ENCODE measurements at regions not wholly inside any gene's neighbourhood (a gene's known extent, or its start where the extent isn't known, plus 50 kb on each side); places are given as distances from the start of the nearest gene placed in this dataset.
"Not testable (repeated sequence)": the region's sequence is repeated elsewhere in the genome, so short reads cannot be mapped to it uniquely, and the experiment has no call there.

GRCh38 chr7:50251765-50252164 lies 52.8 kb upstream of the IKZF1 start:
- POLR2A ChIA-PET = no interaction called here
- CTCF ChIA-PET = interaction anchor here (1.1 to 1.5 kb wide), 2 partner anchors 24 to 39 kb away, joined by 3 to 4 read pairs; no protein-coding TSS in a partner anchor

- ChIA-PET POLR2A (no interaction called here), CTCF (no interaction called here)
Observed at GRCh38 chr7:50246551-50246950, 58.0 kb upstream of the IKZF1 start.

- CTCF ChIA-PET, POLR2A ChIA-PET: not testable (repeated sequence)
Observed at GRCh38 chr7:50242111-50242510, 62.4 kb upstream of the IKZF1 start.

- CTCF ChIA-PET, POLR2A ChIA-PET: not testable (repeated sequence)
Observed at GRCh38 chr7:50240699-50241098, 63.8 kb upstream of the IKZF1 start.

- ChIA-PET POLR2A (no interaction called here), CTCF (interaction anchor here (0.8 to 1.6 kb wide), 6 partner anchors 15 to 69 kb away, joined by 3 to 4 read pairs (median 3); no protein-coding TSS in a partner anchor)
Observed at GRCh38 chr7:50229964-50230363, 74.6 kb upstream of the IKZF1 start.

- ChIA-PET POLR2A (interaction anchor here (1.4 kb wide), 1 partner anchor 39 kb away, joined by 5 read pairs; no protein-coding TSS in a partner anchor), CTCF (interaction anchor here (1.2 to 1.5 kb wide), 3 partner anchors 23 to 65 kb away, joined by 3 to 4 read pairs (median 4); no protein-coding TSS in a partner anchor)
Observed at GRCh38 chr7:50228148-50228547, 76.4 kb upstream of the IKZF1 start.

GRCh38 chr7:50227726-50228125 lies 76.8 kb upstream of the IKZF1 start:
- ChIA-PET POLR2A (interaction anchor here (1.4 kb wide), 1 partner anchor 40 kb away, joined by 5 read pairs; no protein-coding TSS in a partner anchor), CTCF (interaction anchor here (0.9 to 1.5 kb wide), 7 partner anchors 14 to 140 kb away, joined by 3 to 4 read pairs (median 3); no protein-coding TSS in a partner anchor)

- CTCF ChIA-PET = interaction anchor here (0.9 to 1.3 kb wide), 4 partner anchors 16 to 91 kb away, joined by 3 to 4 read pairs (median 3); no protein-coding TSS in a partner anchor
- POLR2A ChIA-PET = interaction anchor here (1.4 kb wide), 1 partner anchor 41 kb away, joined by 5 read pairs; no protein-coding TSS in a partner anchor
Observed at GRCh38 chr7:50226669-50227068, 77.8 kb upstream of the IKZF1 start.

GRCh38 chr7:50226145-50226544 lies 78.4 kb upstream of the IKZF1 start:
- ChIA-PET POLR2A (no interaction called here), CTCF (interaction anchor here (1.0 to 1.3 kb wide), 3 partner anchors 15 to 91 kb away, joined by 3 to 4 read pairs (median 3); no protein-coding TSS in a partner anchor)

GRCh38 chr7:50221433-50221832 lies 83.1 kb upstream of the IKZF1 start:
- POLR2A ChIA-PET = interaction anchor here (0.6 kb wide), 1 partner anchor 29 kb away, joined by 3 read pairs; no protein-coding TSS in a partner anchor
- CTCF ChIA-PET = interaction anchor here (0.7 kb wide), 1 partner anchor 104 kb away, joined by 3 read pairs; no protein-coding TSS in a partner anchor

GRCh38 chr7:50221028-50221427 lies 83.5 kb upstream of the IKZF1 start:
- POLR2A ChIA-PET = no interaction called here
- CTCF ChIA-PET = interaction anchor here (0.7 kb wide), 1 partner anchor 104 kb away, joined by 3 read pairs; no protein-coding TSS in a partner anchor

GRCh38 chr7:50220273-50220672 lies 84.2 kb upstream of the IKZF1 start:
- CTCF ChIA-PET = no interaction called here
- POLR2A ChIA-PET = no interaction called here

- ChIA-PET CTCF (no interaction called here), POLR2A (no interaction called here)
Observed at GRCh38 chr7:50217821-50218281, 86.7 kb upstream of the IKZF1 start.

- POLR2A ChIA-PET = no interaction called here
- CTCF ChIA-PET = no interaction called here
Observed at GRCh38 chr7:50217401-50217800, 87.1 kb upstream of the IKZF1 start.

- CTCF ChIA-PET = no interaction called here
- POLR2A ChIA-PET = no interaction called here
Observed at GRCh38 chr7:50216626-50217025, 87.9 kb upstream of the IKZF1 start.

- ChIA-PET POLR2A (no interaction called here), CTCF (interaction anchor here (0.7 to 1.1 kb wide), 3 partner anchors 9 to 123 kb away, joined by 3 to 4 read pairs (median 3); no protein-coding TSS in a partner anchor)
Observed at GRCh38 chr7:50214771-50215170, 89.7 kb upstream of the IKZF1 start.

GRCh38 chr7:50214126-50214670 lies 90.3 kb upstream of the IKZF1 start:
- ChIA-PET CTCF (interaction anchor here (0.7 to 1.1 kb wide), 4 partner anchors 8 to 122 kb away, joined by 3 to 4 read pairs (median 4); no protein-coding TSS in a partner anchor), POLR2A (no interaction called here)

- POLR2A ChIA-PET = no interaction called here
Observed at GRCh38 chr7:50213622-50214017, 90.9 kb upstream of the IKZF1 start.

GRCh38 chr7:50212666-50213621 lies 91.6 kb upstream of the IKZF1 start:
- ChIA-PET CTCF (no interaction called here), POLR2A (no interaction called here)

More at GRCh38 chr7:50213622-50214017, 90.9 kb upstream of the IKZF1 start:
- CTCF ChIA-PET = interaction anchor here (0.8 to 1.1 kb wide), 2 partner anchors 14 to 121 kb away, joined by 3 to 4 read pairs; no protein-coding TSS in a partner anchor

GRCh38 chr7:50212016-50212325 lies 92.5 kb upstream of the IKZF1 start:
- CTCF ChIA-PET = interaction anchor here (1.1 kb wide), 1 partner anchor 18 kb away, joined by 3 read pairs; no protein-coding TSS in a partner anchor
- POLR2A ChIA-PET = no interaction called here

All from activated CD8-positive, alpha-beta memory T cell treated with anti-CD3 and anti-CD28 coated beads for 36 hours (primary cell).